Natural killer cell (primary cell): ENCODE measurements at regions not wholly inside any gene's neighbourhood (a gene's known extent, or its start where the extent isn't known, plus 50 kb on each side); places are given as distances from the start of the nearest gene placed in this dataset.

Source experiments
- ATAC-seq, 3 donors: fragments of 150-1000 bp in 2 of 3; fragments of 200-7000 bp in 1 of 3; cut with Tn5 transposase; 1 replicate in 1 of 3; 2 replicates in 2 of 3; pipeline ENCODE4 v1.10.0; 2021; ENCODE audit warnings: mild to moderate bottlenecking in 2 of 3, moderate library complexity in 2 of 3
- DNase-seq, 2 donors: peaks; one replicate each; pipeline versions ENCODE4 v3.0.0 to v3.0.0-alpha.2; 2013 to 2021; ENCODE audit warnings: mixed read lengths in 1 of 2
- H3K27ac ChIP-seq: one replicate; pipeline ENCODE4 v1.5.1; 2013; ENCODE audit warnings: mild to moderate bottlenecking, low read length
- H3K27me3 ChIP-seq: one replicate; pipeline ENCODE4 v1.6.1; 2013; ENCODE audit warnings: low read length; ENCODE audit not compliant: control insufficient read depth, insufficient read depth
- H3K36me3 ChIP-seq: one replicate; pipeline ENCODE4 v1.6.1; 2013; ENCODE audit warnings: low read length; ENCODE audit not compliant: control insufficient read depth, insufficient read depth
- H3K4me1 ChIP-seq: one replicate; pipeline ENCODE4 v1.6.1; 2013; ENCODE audit warnings: low read length; ENCODE audit not compliant: control insufficient read depth, insufficient read depth
- H3K4me3 ChIP-seq: one replicate; pipeline ENCODE4 v1.5.1; 2013; ENCODE audit warnings: low read length
- H3K9me3 ChIP-seq: one replicate; pipeline ENCODE4 v1.6.1; 2013; ENCODE audit warnings: low read length; ENCODE audit not compliant: control insufficient read depth, insufficient read depth
- H3K27ac Mint-ChIP-seq, 2 donors: one replicate each; pipeline ENCODE4 v1.8.0; 2022; ENCODE audit warnings: mild to moderate bottlenecking in 2 of 2, mixed read lengths in 2 of 2, moderate library complexity in 1 of 2
- H3K27me3 Mint-ChIP-seq, 2 donors: one replicate each; pipeline ENCODE4 v1.8.0; 2022; ENCODE audit warnings: low read depth in 2 of 2, mixed read lengths in 2 of 2
- H3K36me3 Mint-ChIP-seq: one replicate; pipeline ENCODE4 v1.8.0; 2022; ENCODE audit warnings: mixed read lengths
- H3K4me1 Mint-ChIP-seq, 2 donors: one replicate each; pipeline ENCODE4 v1.8.0; 2022; ENCODE audit warnings: mixed read lengths in 2 of 2
- H3K4me3 Mint-ChIP-seq: one replicate; pipeline ENCODE4 v1.8.0; 2022; ENCODE audit warnings: mild to moderate bottlenecking, moderate library complexity, mixed read lengths
- H3K9me3 Mint-ChIP-seq, 2 donors: one replicate each; pipeline ENCODE4 v1.8.0; 2022; ENCODE audit warnings: mixed read lengths in 2 of 2
- WGBS: methylation state at CpG from one replicate; pipeline ENCODE4 v1.1.7; 2013; ENCODE audit warnings: missing lambda C conversion rate; ENCODE audit not compliant: insufficient coverage; 5-methylcytosine and 5-hydroxymethylcytosine counted together
- intact Hi-C: fragments of 100-400 bp; cut with micrococcal nuclease; formaldehyde crosslinking; loops from one replicate; pipeline ENCODE4 v1.14.2; 2022
- TF ChIP-seq, protein P1 (sequence below): fragments of 200-600 bp; IDR thresholded peaks from one replicate; pipeline ENCODE4 v1.8.0; 2022; ENCODE audit warnings: antibody characterized with exemption

DNA sequence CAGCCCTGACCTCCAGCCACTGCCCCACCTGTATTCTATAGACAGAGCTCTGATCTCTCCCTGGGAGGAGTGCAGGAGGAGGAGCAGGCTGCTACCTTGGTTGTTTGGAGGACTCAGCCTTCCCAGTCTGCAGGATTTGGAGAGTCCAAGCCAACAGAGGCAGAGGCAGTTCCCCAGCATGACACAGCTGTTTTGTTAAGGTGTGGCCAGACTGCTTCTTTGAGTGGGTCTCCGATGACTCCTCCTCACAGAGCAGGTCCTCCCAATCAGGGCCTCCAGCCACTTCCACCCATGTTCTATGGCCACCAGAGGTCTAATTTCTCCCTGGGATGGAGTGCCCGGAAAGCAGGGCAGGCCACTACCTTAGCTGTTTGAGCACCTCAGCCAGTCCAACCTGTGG is 203.5 kb downstream of the HACE1 start:
- DNase-seq (no peak), ATAC-seq (no peak)
- intact Hi-C loops, result no loop called here
- Mint-ChIP-seq H3K9me3 (no peaks in the 10 kb centered on the region), H3K36me3 (no peaks in the 10 kb centered on the region), H3K27ac (no peak overlapping the region), H3K27me3 (peaks cover 5 to 8% of the 10 kb centered on the region in 2 donors), H3K4me1 (no peaks in the 10 kb centered on the region), H3K4me3 (no peak overlapping the region)
- H3K4me1 ChIP-seq, result no peaks in the 10 kb centered on the region
- TF ChIP-seq, protein P1, sequence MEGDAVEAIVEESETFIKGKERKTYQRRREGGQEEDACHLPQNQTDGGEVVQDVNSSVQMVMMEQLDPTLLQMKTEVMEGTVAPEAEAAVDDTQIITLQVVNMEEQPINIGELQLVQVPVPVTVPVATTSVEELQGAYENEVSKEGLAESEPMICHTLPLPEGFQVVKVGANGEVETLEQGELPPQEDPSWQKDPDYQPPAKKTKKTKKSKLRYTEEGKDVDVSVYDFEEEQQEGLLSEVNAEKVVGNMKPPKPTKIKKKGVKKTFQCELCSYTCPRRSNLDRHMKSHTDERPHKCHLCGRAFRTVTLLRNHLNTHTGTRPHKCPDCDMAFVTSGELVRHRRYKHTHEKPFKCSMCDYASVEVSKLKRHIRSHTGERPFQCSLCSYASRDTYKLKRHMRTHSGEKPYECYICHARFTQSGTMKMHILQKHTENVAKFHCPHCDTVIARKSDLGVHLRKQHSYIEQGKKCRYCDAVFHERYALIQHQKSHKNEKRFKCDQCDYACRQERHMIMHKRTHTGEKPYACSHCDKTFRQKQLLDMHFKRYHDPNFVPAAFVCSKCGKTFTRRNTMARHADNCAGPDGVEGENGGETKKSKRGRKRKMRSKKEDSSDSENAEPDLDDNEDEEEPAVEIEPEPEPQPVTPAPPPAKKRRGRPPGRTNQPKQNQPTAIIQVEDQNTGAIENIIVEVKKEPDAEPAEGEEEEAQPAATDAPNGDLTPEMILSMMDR, result no peak
- H3K27ac ChIP-seq, result no peak overlapping the region
- 100% methylated on average over 2 of the region's 2 CpGs for WGBS
- no peaks in the 10 kb centered on the region for H3K9me3 ChIP-seq
- no peaks in the 10 kb centered on the region for H3K36me3 ChIP-seq
- no peak overlapping the region for H3K4me3 ChIP-seq
- H3K27me3 ChIP-seq, result no peaks in the 10 kb centered on the region

DNA sequence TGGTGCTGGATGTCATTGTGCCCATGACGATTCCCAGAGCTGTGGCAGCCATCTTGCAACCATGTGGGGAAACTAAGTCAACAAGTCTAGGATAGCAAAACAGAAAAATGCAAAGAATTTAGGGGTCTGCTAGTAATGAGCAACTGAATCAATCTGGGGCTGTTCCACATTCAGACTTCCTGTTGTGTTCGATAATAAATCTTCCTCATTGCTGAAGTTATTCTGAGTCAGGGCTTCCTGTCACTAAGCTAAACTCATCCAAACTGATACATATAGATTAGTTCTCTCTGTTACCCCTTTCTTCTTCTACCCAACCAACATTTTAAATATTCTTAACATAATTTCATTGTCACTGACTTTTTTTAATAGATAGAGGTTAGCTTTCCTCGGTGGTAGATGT is 205.9 kb downstream of the HACE1 start:
- no peaks in the 10 kb centered on the region for H3K9me3 ChIP-seq
- no peaks in the 10 kb centered on the region for H3K27me3 ChIP-seq
- intact Hi-C loops, result no loop called here
- H3K36me3 Mint-ChIP-seq, result no peaks in the 10 kb centered on the region
- no peak overlapping the region for H3K4me3 Mint-ChIP-seq
- peaks cover 0 to 4% of the 10 kb centered on the region in 2 donors for H3K9me3 Mint-ChIP-seq
- no peak overlapping the region for H3K4me3 ChIP-seq
- H3K4me1 Mint-ChIP-seq, result no peaks in the 10 kb centered on the region
- H3K36me3 ChIP-seq, result no peaks in the 10 kb centered on the region
- H3K27me3 Mint-ChIP-seq, result peaks cover 5 to 8% of the 10 kb centered on the region in 2 donors
- H3K27ac ChIP-seq, result no peak overlapping the region
- no peak for DNase-seq
- H3K27ac Mint-ChIP-seq, result no peak overlapping the region
- TF ChIP-seq, protein P1, result no peak
- no peak for ATAC-seq
- H3K4me1 ChIP-seq, result no peaks in the 10 kb centered on the region
- WGBS, result 49% methylated on average over 2 of the region's 3 CpGs

DNA sequence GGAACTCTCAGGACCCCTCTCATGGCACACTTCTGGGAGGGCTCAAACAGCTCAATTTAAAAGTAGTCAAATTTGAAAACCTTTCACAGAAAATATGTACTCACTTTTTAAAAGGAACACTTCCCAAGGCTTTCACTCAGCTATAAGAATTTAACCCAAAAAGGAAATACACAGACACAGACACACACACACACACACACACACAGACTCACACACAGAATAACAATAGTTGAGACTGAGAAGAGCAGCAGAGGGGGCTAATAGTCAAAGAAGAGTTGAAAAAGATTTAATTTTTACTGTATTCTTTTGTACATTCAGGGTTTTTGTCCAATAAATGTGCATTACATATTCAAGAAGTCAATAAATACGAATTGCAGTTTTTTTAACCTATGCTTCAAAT is 211.4 kb downstream of the HACE1 start:
- H3K27me3 ChIP-seq, result no peaks in the 10 kb centered on the region
- no peaks in the 10 kb centered on the region for H3K4me1 Mint-ChIP-seq
- peaks cover 0 to 9% of the 10 kb centered on the region in 2 donors for H3K9me3 Mint-ChIP-seq
- no peaks in the 10 kb centered on the region for H3K36me3 ChIP-seq
- no peak overlapping the region for H3K27ac Mint-ChIP-seq
- H3K4me3 ChIP-seq, result no peak overlapping the region
- H3K27ac ChIP-seq, result no peak overlapping the region
- H3K9me3 ChIP-seq, result no peaks in the 10 kb centered on the region
- no peak overlapping the region for H3K4me3 Mint-ChIP-seq
- TF ChIP-seq, protein P1, result no peak
- no CpG with 5 or more reads among the region's 1 CpG for WGBS
- intact Hi-C loops, result no loop called here
- H3K36me3 Mint-ChIP-seq, result no peaks in the 10 kb centered on the region
- DNase-seq (no peak), ATAC-seq (no peak)
- no peaks in the 10 kb centered on the region for H3K27me3 Mint-ChIP-seq
- no peaks in the 10 kb centered on the region for H3K4me1 ChIP-seq

DNA sequence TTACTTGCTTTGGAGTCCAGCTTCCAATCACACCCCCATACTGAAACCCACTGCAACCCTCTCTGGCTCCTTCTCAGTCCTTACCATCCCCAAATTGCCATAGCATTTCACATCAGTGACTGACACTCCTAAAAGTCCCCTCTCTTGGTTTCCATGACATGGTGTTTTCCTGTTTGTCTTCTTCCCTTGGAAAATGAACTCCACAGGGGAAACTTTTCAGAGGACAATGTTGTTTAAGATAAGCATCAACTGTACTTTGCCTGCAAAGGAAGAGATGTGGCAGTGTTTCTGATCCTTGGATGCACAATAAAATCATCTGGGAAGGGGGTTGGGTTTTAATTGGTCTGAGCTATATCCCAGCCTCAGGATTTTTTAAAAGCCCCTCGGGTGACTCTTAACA is 214.9 kb downstream of the HACE1 start:
- Histone ChIP-seq H3K4me1 (no peaks in the 10 kb centered on the region), H3K4me3 (no peak overlapping the region), H3K36me3 (no peaks in the 10 kb centered on the region), H3K27me3 (no peaks in the 10 kb centered on the region), H3K27ac (no peak overlapping the region), H3K9me3 (no peaks in the 10 kb centered on the region)
- ATAC-seq (no peak), DNase-seq (no peak)
- no peaks in the 10 kb centered on the region for H3K36me3 Mint-ChIP-seq
- 90% methylated on average over 1 of the region's 1 CpG for WGBS
- H3K4me3 Mint-ChIP-seq, result no peak overlapping the region
- H3K9me3 Mint-ChIP-seq, result peaks cover 0 to 9% of the 10 kb centered on the region in 2 donors
- TF ChIP-seq, protein P1, result no peak
- H3K27me3 Mint-ChIP-seq, result no peaks in the 10 kb centered on the region
- no peaks in the 10 kb centered on the region for H3K4me1 Mint-ChIP-seq
- H3K27ac Mint-ChIP-seq, result no peak overlapping the region
- intact Hi-C loops, result no loop called here
